ENCODE measurements at regions not wholly inside any gene's neighbourhood (a gene's known extent, or its start where the extent isn't known, plus 50 kb on each side); places are given as distances from the start of the nearest gene placed in this dataset.

DNA sequence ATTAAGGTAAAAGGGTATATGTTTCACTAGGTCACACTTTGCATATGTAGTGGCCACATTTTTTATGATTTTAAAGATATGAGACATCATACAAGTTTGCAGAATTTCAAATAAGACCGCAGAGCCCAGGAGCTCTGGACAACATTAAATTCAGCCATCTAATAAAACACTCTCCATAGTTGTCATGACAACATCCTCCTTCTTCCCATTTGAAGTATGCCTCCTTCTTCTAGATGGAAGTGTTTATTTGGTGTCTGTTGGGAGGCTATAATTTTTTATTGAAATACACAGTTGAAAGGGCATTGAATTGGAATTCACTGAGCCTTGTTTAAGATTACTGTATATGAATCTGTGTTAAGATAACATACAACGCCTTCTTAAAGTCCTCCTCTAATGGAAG lies 467.3 kb downstream of the CMPK2 start:
- no peak for DNase-seq
- no peak for TF ChIP-seq POLR2A (IDR thresholded peaks at IDR 0.05; ENCODE audit: low read length)
- no peak for TF ChIP-seq GATA1 (IDR thresholded peaks at IDR 0.05; ENCODE audit: low read depth, low read length)

DNA sequence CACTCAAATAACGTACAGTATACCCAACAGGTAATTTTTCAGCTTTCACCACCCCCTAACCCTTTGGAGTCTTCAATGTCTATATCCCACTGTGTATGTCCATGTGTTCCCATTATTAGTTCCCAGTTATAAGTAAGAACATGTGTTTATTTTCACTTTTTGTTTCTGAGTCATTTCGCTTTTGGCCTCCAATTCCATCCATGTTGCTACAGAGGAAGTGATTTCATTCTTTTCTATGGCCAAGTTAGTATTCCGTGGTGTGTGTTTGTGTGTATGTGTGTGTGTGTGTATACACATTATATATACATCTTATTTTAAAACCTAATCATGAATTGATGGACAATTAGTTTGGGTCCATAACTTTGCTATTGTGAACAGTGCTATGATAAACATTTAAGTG lies 464.4 kb downstream of the CMPK2 start:
- TF ChIP-seq GATA1 (IDR thresholded peaks at IDR 0.05; ENCODE audit: low read depth, low read length), result no peak
- TF ChIP-seq POLR2A (IDR thresholded peaks at IDR 0.05; ENCODE audit: low read length), result no peak
- DNase-seq, result no peak

DNA sequence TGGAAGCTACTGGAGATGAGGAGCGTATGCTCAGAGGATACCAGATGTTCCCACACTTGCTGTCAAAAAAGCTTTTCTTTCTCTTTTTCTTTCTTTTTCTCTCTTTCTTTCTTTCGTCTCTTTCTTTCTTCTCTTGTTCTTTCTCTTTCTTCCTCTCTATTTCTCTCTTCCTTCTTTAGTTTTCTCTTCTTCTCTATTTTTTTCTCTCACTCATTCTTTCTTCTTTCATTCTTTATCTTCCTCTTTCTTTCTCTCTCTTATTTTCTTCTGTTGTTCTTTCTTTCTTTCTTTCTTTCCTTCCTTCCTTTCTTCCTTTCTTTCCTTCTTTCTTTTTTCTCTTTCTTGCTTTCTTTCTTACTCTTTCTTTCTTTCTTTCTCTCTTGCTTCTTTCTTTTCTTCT lies 457.6 kb downstream of the CMPK2 start:
- TF ChIP-seq POLR2A (IDR thresholded peaks at IDR 0.05; ENCODE audit: low read length), result no peak
- no peak for TF ChIP-seq GATA1 (IDR thresholded peaks at IDR 0.05; ENCODE audit: low read depth, low read length)

DNA sequence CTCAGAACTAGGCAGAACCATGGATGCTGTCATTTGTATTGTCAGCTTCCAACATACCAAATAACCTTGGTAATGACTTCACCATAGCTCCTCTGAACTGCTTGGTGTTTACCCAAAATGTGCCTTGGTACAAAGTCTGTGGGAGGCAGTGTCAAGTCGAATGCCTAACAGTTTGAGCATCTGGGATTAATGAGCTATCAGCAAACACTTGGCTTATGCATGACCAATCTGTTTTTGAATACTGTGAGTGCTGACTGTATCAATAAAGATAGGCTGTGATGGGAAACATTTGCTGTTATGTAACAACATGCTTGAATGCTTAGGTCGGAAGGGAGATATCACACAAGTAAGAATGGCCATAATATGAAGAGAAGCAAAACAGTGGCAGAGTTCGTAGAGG lies 455.4 kb downstream of the CMPK2 start:
- TF ChIP-seq GATA1 (IDR thresholded peaks at IDR 0.05; ENCODE audit: low read depth, low read length), result no peak
- no peak for TF ChIP-seq POLR2A (IDR thresholded peaks at IDR 0.05; ENCODE audit: low read length)
- no peak for DNase-seq

More for the DNA sequence above, 457.6 kb downstream of the CMPK2 start:
- no peak for DNase-seq

DNA sequence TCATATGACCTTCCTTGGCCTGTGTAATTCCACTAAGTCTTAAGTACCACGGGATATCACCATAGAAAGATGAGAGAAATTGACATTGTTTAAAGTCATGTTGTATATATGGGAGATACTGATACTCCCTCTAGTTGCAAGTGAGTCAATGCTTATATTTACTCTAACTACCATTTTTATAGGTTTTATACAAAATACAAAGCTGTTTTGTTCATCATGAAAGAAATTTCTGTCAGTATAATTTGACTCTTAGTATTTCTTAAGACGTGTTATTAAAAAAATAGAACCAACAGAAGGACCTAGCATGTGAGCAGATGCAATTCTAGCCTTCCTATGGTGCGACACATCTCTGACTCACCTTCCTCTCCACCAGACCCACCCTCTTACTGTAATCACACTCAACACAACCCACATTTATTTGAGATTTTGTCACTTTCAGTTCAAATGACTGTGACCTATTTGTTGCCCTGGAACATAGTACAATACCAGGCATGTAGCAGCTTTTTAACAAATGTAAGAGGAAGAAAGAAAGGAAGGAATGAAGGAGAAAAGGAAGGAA lies 453.1 kb downstream of the CMPK2 start:
- TF ChIP-seq POLR2A (IDR thresholded peaks at IDR 0.05; ENCODE audit: low read length) (no peak), GATA1 (IDR thresholded peaks at IDR 0.05; ENCODE audit: low read depth, low read length) (no peak)
- DNase-seq, result no peak

DNA sequence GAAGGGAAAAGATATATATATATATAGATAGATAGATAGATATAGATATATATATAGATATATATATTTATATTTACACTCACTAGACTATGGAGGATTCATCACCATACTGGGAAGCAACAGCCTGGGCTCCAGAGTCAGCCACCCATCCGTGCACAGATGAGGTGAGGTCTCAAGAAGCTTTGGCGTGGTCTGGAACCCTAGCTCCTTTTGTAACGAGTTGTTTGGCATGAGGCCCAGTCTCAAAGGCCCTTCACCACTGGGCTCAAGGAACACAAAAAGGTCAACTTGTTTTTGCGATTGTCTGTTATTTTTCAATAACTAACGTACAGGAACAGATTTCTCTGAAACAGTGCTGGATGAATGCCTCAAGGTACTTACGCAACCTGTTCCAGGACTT lies 448.7 kb downstream of the CMPK2 start:
- no peak for DNase-seq
- TF ChIP-seq GATA1 (IDR thresholded peaks at IDR 0.05; ENCODE audit: low read depth, low read length) (no peak), POLR2A (IDR thresholded peaks at IDR 0.05; ENCODE audit: low read length) (no peak)

DNA sequence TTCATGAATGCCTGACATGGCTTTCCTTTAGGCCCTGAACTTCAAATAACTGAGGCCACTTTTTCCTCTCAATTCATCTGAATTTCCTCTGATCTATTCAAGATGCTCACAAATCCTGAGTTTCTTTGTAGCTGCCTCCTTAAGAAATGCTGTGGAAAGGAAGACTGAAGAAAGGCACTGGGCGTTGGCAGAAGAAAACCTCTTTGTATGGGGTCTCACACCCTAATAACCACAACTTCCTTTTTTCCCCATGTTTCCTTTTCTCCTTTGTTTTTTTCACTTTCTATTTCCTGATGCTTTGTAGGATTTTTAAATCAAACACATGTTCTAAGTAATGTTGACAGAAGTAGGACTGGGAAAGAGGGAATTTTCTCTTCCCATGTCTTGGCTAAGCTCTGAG lies 447.4 kb downstream of the CMPK2 start:
- no peak for TF ChIP-seq POLR2A (IDR thresholded peaks at IDR 0.05; ENCODE audit: low read length)
- no peak for TF ChIP-seq GATA1 (IDR thresholded peaks at IDR 0.05; ENCODE audit: low read depth, low read length)
- no peak for DNase-seq

DNA sequence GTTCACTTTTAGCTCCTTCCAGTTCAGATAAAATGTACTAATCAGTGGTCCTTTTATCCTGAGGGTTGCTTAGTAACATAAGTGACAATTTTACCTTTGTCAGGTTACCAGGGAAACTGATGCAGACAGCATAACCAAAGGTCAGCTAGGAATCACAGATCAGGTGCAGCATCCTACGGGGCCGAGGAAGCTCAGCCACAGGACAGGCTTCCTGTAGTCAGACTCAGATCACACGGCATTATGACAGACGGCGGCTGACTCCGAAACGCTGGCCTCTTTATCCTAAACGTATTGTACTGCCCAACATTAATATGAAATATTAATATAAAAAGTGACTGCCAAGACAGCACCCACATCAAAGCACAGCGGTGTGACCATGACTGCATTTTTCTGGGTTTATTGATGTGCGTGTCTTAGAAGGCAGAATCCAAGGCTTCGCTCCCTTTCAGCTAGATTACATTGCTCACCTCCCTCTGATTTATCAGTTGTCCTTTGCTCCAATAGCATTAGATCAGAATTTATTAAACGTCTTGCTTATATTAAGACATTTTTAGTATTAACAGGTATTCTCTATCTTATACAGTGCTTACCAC lies 444.5 kb downstream of the CMPK2 start:
- no peak for TF ChIP-seq GATA1 (IDR thresholded peaks at IDR 0.05; ENCODE audit: low read depth, low read length)
- TF ChIP-seq POLR2A (IDR thresholded peaks at IDR 0.05; ENCODE audit: low read length), result no peak
- no peak for DNase-seq

DNA sequence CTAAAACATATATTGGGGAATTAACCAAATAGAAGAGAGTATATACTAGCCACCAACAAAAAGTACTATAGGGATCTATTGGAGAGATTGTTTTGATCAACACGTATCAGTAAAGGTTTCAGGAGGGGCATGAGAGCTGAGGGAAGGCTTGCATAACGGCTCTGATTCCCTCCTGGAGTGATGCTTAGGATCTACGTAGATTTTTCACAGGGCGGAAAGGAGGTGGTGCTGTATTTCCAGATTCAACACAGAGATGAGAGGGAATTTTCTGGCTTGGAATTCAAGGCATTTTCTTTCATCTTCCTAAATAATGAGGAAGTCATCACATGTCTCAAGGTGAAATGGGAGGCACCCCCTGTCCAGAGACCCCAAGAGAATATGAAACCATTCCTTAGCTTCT lies 443.8 kb downstream of the CMPK2 start:
- TF ChIP-seq GATA1 (IDR thresholded peaks at IDR 0.05; ENCODE audit: low read depth, low read length), result no peak
- no peak for TF ChIP-seq POLR2A (IDR thresholded peaks at IDR 0.05; ENCODE audit: low read length)
- no peak for DNase-seq

DNA sequence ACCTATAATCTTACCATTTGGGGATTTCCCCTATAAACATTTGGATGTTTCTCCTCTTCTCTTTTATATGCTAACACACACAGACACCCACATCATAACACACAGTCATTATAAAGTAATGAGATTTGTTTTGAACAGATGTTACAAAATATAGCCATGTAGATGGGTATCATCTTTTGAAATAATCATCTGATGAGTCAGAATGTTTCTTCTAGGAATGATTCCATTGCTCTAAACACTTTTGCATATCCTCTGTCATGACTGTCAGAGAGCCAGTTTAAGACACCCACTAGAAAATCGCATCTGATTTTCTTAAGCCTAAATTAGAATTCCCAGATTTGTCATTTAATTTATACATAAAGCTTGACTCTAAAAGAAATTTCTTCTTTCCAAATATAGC lies 442.6 kb downstream of the CMPK2 start:
- TF ChIP-seq GATA1 (IDR thresholded peaks at IDR 0.05; ENCODE audit: low read depth, low read length), result no peak
- TF ChIP-seq POLR2A (IDR thresholded peaks at IDR 0.05; ENCODE audit: low read length), result no peak
- no peak for DNase-seq

DNA sequence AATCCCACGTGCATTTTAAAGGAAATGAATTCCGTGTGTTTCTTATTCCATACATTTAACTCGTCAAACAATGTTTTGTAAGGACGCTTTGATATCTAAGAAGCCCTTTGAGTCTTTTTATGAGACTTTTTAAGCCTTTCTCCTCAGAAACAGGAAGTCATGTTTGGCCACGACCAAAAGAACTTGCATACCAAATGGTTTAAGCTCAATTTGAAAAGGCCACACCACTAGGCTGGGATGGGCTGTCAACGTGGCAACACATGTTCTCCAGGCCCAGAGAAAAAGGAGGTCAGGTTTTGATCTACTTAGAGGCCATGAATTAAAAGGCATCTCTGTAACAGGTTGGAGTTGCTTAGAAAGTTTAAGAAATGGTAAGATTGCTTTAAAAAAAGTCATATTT lies 441.8 kb downstream of the CMPK2 start:
- TF ChIP-seq POLR2A (IDR thresholded peaks at IDR 0.05; ENCODE audit: low read length) (no peak), GATA1 (IDR thresholded peaks at IDR 0.05; ENCODE audit: low read depth, low read length) (no peak)
- no peak for DNase-seq

DNA sequence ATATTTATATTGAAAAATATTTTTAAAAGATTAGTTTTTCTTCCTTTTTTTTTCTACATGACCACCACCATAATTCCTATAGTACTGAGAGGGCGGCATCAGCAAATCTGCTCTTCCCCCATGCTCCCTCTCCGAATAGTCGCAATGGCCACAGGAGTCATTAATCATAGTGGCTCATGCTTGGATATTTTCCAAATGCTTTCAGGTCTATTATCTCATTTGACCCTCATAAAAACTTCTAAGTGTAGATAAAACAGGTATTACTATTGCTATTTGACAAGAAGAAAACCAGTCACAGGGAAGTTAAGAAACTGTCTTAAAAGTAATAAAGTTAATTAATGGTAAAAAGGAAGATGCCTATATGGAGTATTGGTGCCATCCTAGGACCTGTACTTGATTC lies 440.7 kb downstream of the CMPK2 start:
- TF ChIP-seq GATA1 (IDR thresholded peaks at IDR 0.05; ENCODE audit: low read depth, low read length) (no peak), POLR2A (IDR thresholded peaks at IDR 0.05; ENCODE audit: low read length) (no peak)
- DNase-seq, result no peak

DNA sequence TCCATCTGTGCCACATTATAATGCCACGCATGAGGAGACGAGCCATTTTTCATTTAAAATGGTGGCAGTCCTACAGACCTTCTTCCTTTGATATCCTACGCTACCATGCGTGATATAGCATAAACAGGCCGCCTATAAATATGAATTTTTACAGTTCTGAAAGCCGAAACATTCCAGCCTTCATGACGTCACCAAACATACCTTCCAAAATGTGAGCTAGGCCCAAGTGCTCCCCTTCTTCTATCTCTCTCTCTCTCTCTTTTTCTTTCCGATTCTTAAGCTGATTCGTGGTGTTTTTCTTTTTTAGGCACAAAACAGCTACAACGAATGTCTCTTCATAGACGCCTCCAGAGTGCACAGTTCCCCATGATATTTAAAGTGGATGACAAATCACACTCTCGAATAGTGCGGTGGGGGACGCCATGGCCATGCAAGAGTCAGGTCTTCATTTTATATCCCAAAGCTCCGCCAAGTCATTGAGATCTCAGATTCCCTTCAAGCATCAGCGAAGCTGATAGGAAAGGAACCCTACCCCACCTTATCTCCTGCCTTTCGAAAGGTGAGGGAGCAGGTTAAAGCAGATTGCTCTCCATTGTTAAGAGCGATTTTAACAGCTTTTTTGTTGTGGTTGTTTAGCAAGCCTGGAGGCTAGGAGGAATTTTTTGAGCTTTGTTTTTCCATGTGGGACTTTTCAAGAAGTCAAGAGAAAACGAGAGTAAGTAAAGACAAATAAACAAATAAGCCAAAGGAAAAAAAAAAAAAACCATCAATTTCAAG lies 436.3 kb downstream of the CMPK2 start:
- TF ChIP-seq POLR2A (IDR thresholded peaks at IDR 0.05; ENCODE audit: low read length), result no peak
- TF ChIP-seq GATA1 (IDR thresholded peaks at IDR 0.05; ENCODE audit: low read depth, low read length), result no peak
- DNase-seq, result no peak

DNA sequence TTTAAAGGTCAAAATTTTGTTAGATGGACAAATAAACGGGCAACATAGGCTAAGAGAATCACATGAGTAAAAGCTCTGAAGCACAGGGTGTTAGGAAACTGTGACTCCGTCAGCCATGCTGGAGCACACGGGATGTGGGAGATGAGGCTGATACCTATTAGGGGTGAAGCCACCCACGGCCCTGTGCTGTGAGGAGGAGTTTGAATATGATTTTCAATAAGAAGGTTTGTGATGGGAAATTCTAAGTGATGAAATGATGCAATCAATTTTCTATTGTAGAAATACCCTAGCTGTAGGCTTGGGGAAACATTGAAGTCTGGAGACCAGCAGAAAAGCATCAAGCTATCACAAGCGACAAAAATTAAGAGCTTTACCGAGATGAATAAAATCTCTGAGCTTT lies 431.3 kb downstream of the CMPK2 start:
- DNase-seq, result no peak
- TF ChIP-seq POLR2A (IDR thresholded peaks at IDR 0.05; ENCODE audit: low read length) (no peak), GATA1 (IDR thresholded peaks at IDR 0.05; ENCODE audit: low read depth, low read length) (no peak)

DNA sequence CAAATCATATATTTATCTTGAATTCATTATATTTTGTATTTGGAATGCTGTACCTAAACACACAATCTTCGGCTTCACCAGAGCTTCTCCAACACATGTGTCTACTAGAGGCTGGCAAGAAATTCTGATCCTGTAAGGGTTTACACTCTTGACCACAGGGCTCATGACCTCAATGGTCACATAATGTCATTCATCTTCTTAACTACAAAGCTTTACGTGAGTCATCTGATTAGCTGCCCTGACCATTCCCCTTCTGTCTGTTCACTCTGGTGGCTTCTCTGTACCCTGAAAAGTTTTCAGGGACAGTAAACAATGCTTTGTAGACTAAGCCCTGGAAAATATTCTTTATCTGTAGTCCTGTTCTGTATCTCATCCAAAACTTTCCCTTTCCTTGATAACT lies 423.9 kb downstream of the CMPK2 start:
- DNase-seq, result no peak
- TF ChIP-seq POLR2A (IDR thresholded peaks at IDR 0.05; ENCODE audit: low read length) (no peak), GATA1 (IDR thresholded peaks at IDR 0.05; ENCODE audit: low read depth, low read length) (no peak)
